HepG2 (cell line): ENCODE measurements at regions not wholly inside any gene's neighbourhood (a gene's known extent, or its start where the extent isn't known, plus 50 kb on each side); places are given as distances from the start of the nearest gene placed in this dataset.

Experiments used
- ATAC-seq: fragments of 200-7000 bp; cut with Tn5 transposase; 3 replicates; pipeline ENCODE4 v1.9.1; 2020; ENCODE audit warnings: mild to moderate bottlenecking, moderate library complexity
- BruUV-seq: library from RNA; stranded (reverse); fragments of 400-500 nt; replicated peaks from 2 replicates; lab custom pipeline; 2021; lab: Mats Ljungman, UMichigan
- CTCF ChIA-PET: fragments of 300-600 bp; formaldehyde crosslinking; extraction: SDS; loops from one replicate; lab custom pipeline; 2021; ENCODE audit warnings: low total read pairs, inconsistent platforms, low intra/inter-chr PET ratio; lab: Yijun Ruan, JAX
- POLR2A ChIA-PET: fragments of 350-600 bp; sonication (Branson Sonifier 250); formaldehyde crosslinking; loops from one replicate; lab custom pipeline; 2020; ENCODE audit warnings: antibody characterized with exemption, inconsistent platforms; lab: Yijun Ruan, JAX
- DNase-seq: peaks from one replicate; pipeline ENCODE4 v3.0.0-alpha.2; 2015; ENCODE audit warnings: low spot score
- FAIRE-seq: peaks from 3 replicates; lab custom pipeline; 2011; peaks lifted over from hg19 to GRCh38; lab: Jason Lieb, UNC
- H2AFZ ChIP-seq: one replicate; pipeline ENCODE4 v1.6.1; 2011; ENCODE audit warnings: low read length, inconsistent platforms
- H3K27ac ChIP-seq: fragments of 300-600 bp; 3 replicates; pipeline ENCODE4 v1.8.0; 2011; ENCODE audit warnings: mixed run types, mild to moderate bottlenecking, mixed read lengths, low read length, inconsistent platforms; ENCODE audit not compliant: insufficient read depth; ENCODE audit errors: extremely low read length
- H3K27me3 ChIP-seq, 2 experiments: fragments of 200-600 bp in 1 of 2; 2 replicates in 1 of 2; 3 replicates in 1 of 2; pipeline versions ENCODE4 v1.6.0 to v1.8.0; 2011; ENCODE audit warnings: low read length in 2 of 2, mild to moderate bottlenecking in 2 of 2, moderate library complexity in 2 of 2, inconsistent platforms in 1 of 2; ENCODE audit not compliant: insufficient read depth in 2 of 2, control insufficient read depth in 1 of 2
- H3K36me3 ChIP-seq, 2 experiments: fragments of 200-600 bp in 1 of 2; replicated peaks in 1 of 2; 2 replicates in 1 of 2; 3 replicates in 1 of 2; pipeline versions ENCODE4 v1.5.1 to v1.8.0; 2011; ENCODE audit warnings: low read length in 2 of 2, inconsistent platforms in 1 of 2; ENCODE audit not compliant: insufficient read depth in 2 of 2, control insufficient read depth in 1 of 2
- H3K4me1 ChIP-seq: 2 replicates; pipeline ENCODE4 v1.5.1; 2012; ENCODE audit warnings: low read length, inconsistent platforms; ENCODE audit not compliant: insufficient read depth
- H3K4me2 ChIP-seq: 2 replicates; pipeline ENCODE4 v1.6.0; 2011; ENCODE audit warnings: low read depth, low read length, inconsistent platforms
- H3K4me3 ChIP-seq, 3 experiments: fragments of 200-600 bp in 1 of 3; sonication (generic), shearing (Covaris generic) in 1 of 3; replicated peaks in 1 of 3; 2 replicates each; pipeline ENCODE4 v1.5.1; 2011 to 2016; ENCODE audit warnings: low read length in 3 of 3, inconsistent platforms in 2 of 3, low read depth in 2 of 3, mild to moderate bottlenecking in 2 of 3, control low read depth in 1 of 3, mixed read lengths in 1 of 3; ENCODE audit not compliant: insufficient read depth in 1 of 3
- H3K79me2 ChIP-seq: one replicate; pipeline ENCODE4 v1.6.1; 2011; ENCODE audit warnings: low read length, inconsistent platforms; ENCODE audit not compliant: insufficient read depth
- H3K9ac ChIP-seq: 2 replicates; pipeline ENCODE4 v1.6.0; 2011; ENCODE audit warnings: mild to moderate bottlenecking, low read depth, low read length, inconsistent platforms; ENCODE audit not compliant: insufficient read depth
- H3K9me3 ChIP-seq: 2 replicates; pipeline ENCODE4 v1.5.1; 2012; ENCODE audit warnings: mild to moderate bottlenecking, low read length
- H4K20me1 ChIP-seq: 2 replicates; pipeline ENCODE4 v1.6.0; 2011; ENCODE audit warnings: inconsistent platforms, mild to moderate bottlenecking, low read length, moderate library complexity; ENCODE audit not compliant: insufficient read depth
- IKZF1 ChIP-seq: fragments of 450-650 bp; IDR thresholded peaks from 2 replicates; pipeline ENCODE4 v1.7.1; 2016
- MTF1 ChIP-seq: sonication (generic); formaldehyde crosslinking; IDR thresholded peaks from 2 replicates; pipeline ENCODE4 v1.5.0; 2020; ENCODE audit warnings: missing genetic modification reagents
- NFYC ChIP-seq: IDR thresholded peaks from 2 replicates; pipeline ENCODE4 v1.6.1; 2016; ENCODE audit warnings: missing genetic modification reagents, missing compliant biosample characterization
- POGK ChIP-seq: sonication (generic); formaldehyde crosslinking; conservative IDR thresholded peaks from 2 replicates; pipeline ENCODE4 v1.8.0; 2022; ENCODE audit warnings: mild to moderate bottlenecking, moderate library complexity, missing genetic modification reagents
- POLR2A ChIP-seq, 2 experiments: IDR thresholded peaks; 2 replicates each; pipeline ENCODE4 v1.6.1; 2011; ENCODE audit warnings: low read depth in 2 of 2, low read length in 2 of 2, mild to moderate bottlenecking in 1 of 2, moderate library complexity in 1 of 2; ENCODE audit not compliant: insufficient read depth in 1 of 2
- TBX3 ChIP-seq: fragments of 450-650 bp; IDR thresholded peaks from 2 replicates; pipeline ENCODE4 v1.6.1; 2017; ENCODE audit warnings: antibody characterized with exemption, mild to moderate bottlenecking, inconsistent platforms, borderline replicate concordance
- TEF ChIP-seq: sonication (generic); formaldehyde crosslinking; IDR thresholded peaks from 2 replicates; pipeline ENCODE4 v1.5.0; 2020; ENCODE audit warnings: missing genetic modification reagents
- TOE1 ChIP-seq: sonication (generic); formaldehyde crosslinking; IDR thresholded peaks from 2 replicates; pipeline ENCODE4 v1.4.0; 2020; ENCODE audit warnings: mild to moderate bottlenecking, missing genetic modification reagents
- TOPORS ChIP-seq: sonication (generic); formaldehyde crosslinking; IDR thresholded peaks from 2 replicates; pipeline ENCODE4 v1.8.0; 2023; ENCODE audit warnings: mild to moderate bottlenecking, missing genetic modification reagents
- ZNF121 ChIP-seq: sonication (generic); formaldehyde crosslinking; IDR thresholded peaks from 2 replicates; pipeline ENCODE4 v1.5.0; 2020; ENCODE audit warnings: mild to moderate bottlenecking, missing genetic modification reagents
- ZNF17 ChIP-seq: sonication (generic); formaldehyde crosslinking; IDR thresholded peaks from 2 replicates; pipeline ENCODE4 v1.5.0; 2020; ENCODE audit warnings: mild to moderate bottlenecking, missing genetic modification reagents
- ZNF501 ChIP-seq: sonication (generic); formaldehyde crosslinking; IDR thresholded peaks from 2 replicates; pipeline ENCODE4 v1.5.1; 2020; ENCODE audit warnings: mild to moderate bottlenecking, moderate library complexity, missing genetic modification reagents
- ZNF549 ChIP-seq: sonication (generic); formaldehyde crosslinking; IDR thresholded peaks from 2 replicates; pipeline ENCODE4 v1.5.0; 2020; ENCODE audit warnings: missing genetic modification reagents
- ZNF580 ChIP-seq: IDR thresholded peaks from 2 replicates; pipeline ENCODE4 v1.6.1; 2016; ENCODE audit warnings: low read depth, borderline replicate concordance
- ZNF746 ChIP-seq: sonication (generic); formaldehyde crosslinking; IDR thresholded peaks from 2 replicates; pipeline ENCODE4 v1.8.0; 2022; ENCODE audit warnings: mild to moderate bottlenecking, missing genetic modification reagents
- ZNF772 ChIP-seq: sonication (generic); formaldehyde crosslinking; IDR thresholded peaks from 2 replicates; pipeline ENCODE4 v1.5.0; 2020; ENCODE audit warnings: mild to moderate bottlenecking, missing genetic modification reagents
- WGBS: methylation state at CpG from one replicate; pipeline ENCODE4 v1.1.6; 2017; ENCODE audit warnings: low lambda C conversion rate; 5-methylcytosine and 5-hydroxymethylcytosine counted together
- in situ Hi-C: cut with HindIII; loops from 2 replicates; pipeline ENCODE4 v1.10.0; 2017; ENCODE audit warnings: low pct_unique_long_range_greater_than_20kb; ENCODE audit not compliant: extremely low pct_ligation_motif_present
- intact Hi-C: fragments of 100-400 bp; cut with micrococcal nuclease; formaldehyde crosslinking; loops from one replicate; pipeline ENCODE4 v1.10.0; 2022; ENCODE audit not compliant: unreplicated experiment

GRCh38 chr1:87968197-87968955, 639.7 kb downstream of the LMO4 start:
- no peak for TF ChIP-seq POLR2A (IDR thresholded peaks at IDR 0.05; ENCODE audit: insufficient read depth in 1 of 2, low read depth in 2 of 2, low read length in 2 of 2)
- no peak for TF ChIP-seq MTF1 (CRISPR knock-in tag)
- no peak for TF ChIP-seq ZNF501 (CRISPR knock-in tag)
- no peak for TF ChIP-seq ZNF746
- no peak for ATAC-seq
- BruUV-seq, result no TSS peak
- POLR2A ChIA-PET, result no interaction called here
- H3K4me3 ChIP-seq, result no peak overlapping the region
- H2AFZ ChIP-seq, result no peak overlapping the region
- CTCF ChIA-PET, result no interaction called here
- in situ Hi-C loops, result loop anchor here (25.0 kb wide), 1 partner anchor 631 kb away; the partner anchor contains the start of gene LMO4
- H3K27ac ChIP-seq, result no peak overlapping the region
- 48% methylated on average over 3 of the region's 4 CpGs for WGBS
- H3K79me2 ChIP-seq, result no peaks in the 10 kb centered on the region
- DNase-seq, result no peak
- no peak overlapping the region for H3K4me2 ChIP-seq
- no peak for FAIRE-seq
- H3K9ac ChIP-seq, result no peak overlapping the region
- no peaks in the 10 kb centered on the region for H3K36me3 ChIP-seq
- H3K27me3 ChIP-seq, result no peaks in the 10 kb centered on the region; a peak in 1 of 5 replicates
- no peaks in the 10 kb centered on the region for H4K20me1 ChIP-seq
- H3K4me1 ChIP-seq, result no peaks in the 10 kb centered on the region
- no peaks in the 10 kb centered on the region for H3K9me3 ChIP-seq
- intact Hi-C loops, result no loop called here

- DNase-seq (no peak), ATAC-seq (no peak), FAIRE-seq (no peak)
- Histone ChIP-seq H3K9ac (no peak overlapping the region), H4K20me1 (no peaks in the 10 kb centered on the region), H3K36me3 (no peaks in the 10 kb centered on the region), H3K27me3 (no peaks in the 10 kb centered on the region; a peak in 1 of 5 replicates), H2AFZ (no peak overlapping the region), H3K4me2 (no peak overlapping the region), H3K4me1 (no peaks in the 10 kb centered on the region), H3K4me3 (no peak overlapping the region), H3K9me3 (no peaks in the 10 kb centered on the region), H3K27ac (no peak overlapping the region), H3K79me2 (no peaks in the 10 kb centered on the region)
- POLR2A ChIA-PET, result no interaction called here
- BruUV-seq, result no TSS peak
- 0% methylated on average over 2 of the region's 2 CpGs for WGBS
- intact Hi-C loops, result no loop called here
- CTCF ChIA-PET, result no interaction called here
- no peak for TF ChIP-seq ZNF17 (CRISPR knock-in tag)
- no peak for TF ChIP-seq TOPORS (CRISPR knock-in tag)
- no peak for TF ChIP-seq TOE1 (CRISPR knock-in tag)
- no peak for TF ChIP-seq ZNF772
- TF ChIP-seq ZNF580 (CRISPR knock-in tag), result no peak
- TF ChIP-seq TEF (CRISPR knock-in tag), result no peak
- TF ChIP-seq ZNF121, result no peak
- no peak for TF ChIP-seq POGK (CRISPR knock-in tag)
- TF ChIP-seq ZNF549 (CRISPR knock-in tag), result no peak
- no peak for TF ChIP-seq IKZF1
- TF ChIP-seq NFYC (CRISPR knock-in tag), result no peak
- no peak for TF ChIP-seq TBX3
- in situ Hi-C loops, result loop anchor here (25.0 kb wide), 1 partner anchor 632 kb away; the partner anchor contains the start of gene LMO4
Measured at GRCh38 chr1:87969040-87969439, 640.4 kb downstream of the LMO4 start.
